Ascending aorta (tissue), 2 donors: ENCODE measurements at regions not wholly inside any gene's neighbourhood (a gene's known extent, or its start where the extent isn't known, plus 50 kb on each side); places are given as distances from the start of the nearest gene placed in this dataset.

Experiments used
- DNase-seq, 2 donors: peaks; one replicate each; pipeline ENCODE4 v3.0.0-alpha.2; 2019; ENCODE audit warnings: low spot score in 2 of 2
- H3K27ac ChIP-seq, 2 donors: fragments of 200-600 bp; sonication (generic); one replicate each; pipeline ENCODE4 v1.5.1; 2016 to 2017; ENCODE audit warnings: mild to moderate bottlenecking in 1 of 2
- H3K27me3 ChIP-seq: fragments of 200-600 bp; sonication (generic); one replicate; pipeline ENCODE4 v1.5.1; 2017
- H3K36me3 ChIP-seq, 2 donors: fragments of 200-600 bp; sonication (generic); one replicate each; pipeline ENCODE4 v1.5.1; 2016
- H3K4me1 ChIP-seq, 2 donors: fragments of 200-600 bp; sonication (generic); one replicate each; pipeline ENCODE4 v1.5.1; 2016 to 2017; ENCODE audit warnings: mild to moderate bottlenecking in 1 of 2
- H3K4me3 ChIP-seq, 2 donors: fragments of 200-600 bp; sonication (generic); one replicate each; pipeline ENCODE4 v1.5.1; 2016 to 2017; ENCODE audit warnings: mild to moderate bottlenecking in 1 of 2
- H3K9me3 ChIP-seq, 2 donors: fragments of 200-600 bp; sonication (generic); one replicate each; pipeline ENCODE4 v1.5.1; 2016
- intact Hi-C: fragments of 100-400 bp; cut with DNase I; formaldehyde crosslinking; loops from one replicate; pipeline ENCODE4 v1.15.1; 2023
- TF ChIP-seq, protein P1 (sequence below), 3 experiments: fragments of 200-600 bp in 2 of 3; fragments of 450-650 bp in 1 of 3; sonication (generic) in 2 of 3; IDR thresholded peaks; one replicate each; pipeline ENCODE4 v1.5.1; 2016 to 2019; ENCODE audit warnings: antibody characterized with exemption in 3 of 3, mild to moderate bottlenecking in 1 of 3, moderate library complexity in 1 of 3

DNA sequence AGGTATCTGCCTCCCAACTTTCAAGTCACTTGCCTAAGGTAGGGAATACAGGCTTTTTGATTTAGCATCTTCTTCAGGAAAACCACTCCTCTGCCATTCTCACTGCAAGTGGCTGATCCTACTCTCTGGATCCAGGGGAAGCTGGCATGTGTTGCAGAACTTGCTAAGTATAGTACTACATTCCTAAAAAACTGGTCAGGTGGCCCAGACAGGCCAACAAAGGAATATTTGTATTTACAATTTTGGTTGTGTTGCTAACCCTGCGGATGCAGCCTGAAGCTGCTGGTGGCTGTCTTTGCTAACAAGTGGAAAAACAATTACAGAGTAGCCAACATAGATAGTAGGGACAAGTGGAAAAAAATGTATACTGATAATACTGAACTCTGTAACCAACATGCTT is 222.5 kb upstream of the STARD13 start:
- peak overlapping the region; percentile 91 to 95 for H3K27ac ChIP-seq
- H3K36me3 ChIP-seq, result no peaks in the 10 kb centered on the region
- H3K27me3 ChIP-seq, result no peaks in the 10 kb centered on the region
- H3K4me1 ChIP-seq, result peaks cover 5 to 28% of the 10 kb centered on the region in 2 donors
- TF ChIP-seq, protein P1, sequence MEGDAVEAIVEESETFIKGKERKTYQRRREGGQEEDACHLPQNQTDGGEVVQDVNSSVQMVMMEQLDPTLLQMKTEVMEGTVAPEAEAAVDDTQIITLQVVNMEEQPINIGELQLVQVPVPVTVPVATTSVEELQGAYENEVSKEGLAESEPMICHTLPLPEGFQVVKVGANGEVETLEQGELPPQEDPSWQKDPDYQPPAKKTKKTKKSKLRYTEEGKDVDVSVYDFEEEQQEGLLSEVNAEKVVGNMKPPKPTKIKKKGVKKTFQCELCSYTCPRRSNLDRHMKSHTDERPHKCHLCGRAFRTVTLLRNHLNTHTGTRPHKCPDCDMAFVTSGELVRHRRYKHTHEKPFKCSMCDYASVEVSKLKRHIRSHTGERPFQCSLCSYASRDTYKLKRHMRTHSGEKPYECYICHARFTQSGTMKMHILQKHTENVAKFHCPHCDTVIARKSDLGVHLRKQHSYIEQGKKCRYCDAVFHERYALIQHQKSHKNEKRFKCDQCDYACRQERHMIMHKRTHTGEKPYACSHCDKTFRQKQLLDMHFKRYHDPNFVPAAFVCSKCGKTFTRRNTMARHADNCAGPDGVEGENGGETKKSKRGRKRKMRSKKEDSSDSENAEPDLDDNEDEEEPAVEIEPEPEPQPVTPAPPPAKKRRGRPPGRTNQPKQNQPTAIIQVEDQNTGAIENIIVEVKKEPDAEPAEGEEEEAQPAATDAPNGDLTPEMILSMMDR (IDR thresholded peaks at IDR 0.05), result no peak
- H3K9me3 ChIP-seq, result no peaks in the 10 kb centered on the region
- intact Hi-C loops, result no loop called here
- H3K4me3 ChIP-seq, result no peak overlapping the region
- DNase-seq, result no peak

DNA sequence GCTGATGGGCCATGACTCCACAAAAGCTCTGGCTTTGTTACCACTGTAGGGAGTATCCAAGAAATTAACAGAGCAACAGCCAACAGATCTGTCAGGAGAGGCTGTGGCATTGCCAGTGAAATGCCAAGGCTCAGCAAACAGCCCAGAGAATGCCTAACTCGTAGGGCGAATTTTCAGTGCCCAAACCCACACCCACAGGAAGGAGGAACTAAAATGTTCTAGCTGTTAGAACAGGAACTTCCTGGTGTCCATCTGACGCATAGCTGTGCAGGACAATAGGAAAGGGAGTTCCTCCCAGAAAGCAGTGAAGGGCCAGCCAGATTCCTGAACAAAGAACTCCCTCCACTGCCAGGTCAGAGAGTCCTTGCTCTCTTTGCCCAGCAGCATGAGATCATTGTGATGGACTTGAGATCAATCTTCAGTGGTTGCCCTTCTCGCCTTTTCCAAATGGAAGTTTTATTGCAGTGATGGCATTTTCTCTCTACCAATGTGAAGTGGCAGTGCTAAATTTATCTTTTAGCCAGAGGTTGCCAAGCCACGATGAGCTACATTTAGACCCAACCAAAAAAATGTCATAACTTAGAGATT is 224.2 kb upstream of the STARD13 start:
- Histone ChIP-seq H3K4me3 (peak overlapping the region; percentile 7 to 38), H3K9me3 (no peaks in the 10 kb centered on the region), H3K27me3 (no peaks in the 10 kb centered on the region), H3K27ac (peak overlapping the region; percentile 91 to 95), H3K4me1 (peaks cover 5 to 28% of the 10 kb centered on the region in 2 donors), H3K36me3 (no peaks in the 10 kb centered on the region)
- DNase-seq, result peak; percentile 21 to 86
- intact Hi-C loops, result loop anchor here (2.0 kb wide), 2 partner anchors 15 to 31 kb away; no protein-coding TSS in a partner anchor
- TF ChIP-seq, protein P1 (IDR thresholded peaks at IDR 0.05), result no peak

DNA sequence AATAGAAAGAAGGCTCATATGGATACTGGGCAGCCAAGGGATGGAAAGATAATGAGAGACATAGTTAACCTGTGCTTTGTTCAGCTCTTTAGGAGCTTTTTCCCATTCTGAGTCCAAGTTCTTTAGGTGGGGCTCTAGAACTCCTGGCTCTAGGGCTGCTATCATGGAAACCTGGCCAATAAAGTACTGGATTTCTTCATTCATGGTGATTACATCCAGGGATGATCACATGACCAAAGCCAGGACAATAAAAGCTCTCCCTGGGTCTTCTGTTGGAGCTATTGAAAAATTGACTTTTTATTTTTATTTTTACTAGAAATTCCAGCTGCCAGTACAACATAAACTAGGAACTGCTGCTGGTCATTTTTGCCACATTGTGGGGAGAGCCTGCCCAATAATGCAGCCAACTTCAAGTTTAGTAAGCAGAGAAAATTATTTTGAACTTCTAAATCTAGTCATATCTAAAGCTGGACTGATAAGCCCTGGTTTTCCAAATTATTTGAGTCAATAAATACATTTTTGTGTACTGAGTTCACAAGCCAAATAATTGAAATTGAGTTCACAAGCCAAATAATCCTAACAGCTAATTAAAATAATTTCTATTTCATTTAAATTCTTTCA is 224.9 kb upstream of the STARD13 start:
- Histone ChIP-seq H3K36me3 (no peaks in the 10 kb centered on the region), H3K4me1 (peaks cover 5 to 28% of the 10 kb centered on the region in 2 donors), H3K9me3 (no peaks in the 10 kb centered on the region), H3K27me3 (no peaks in the 10 kb centered on the region), H3K4me3 (peak overlapping the region in 1 of 2 donors; percentile 7), H3K27ac (peak overlapping the region; percentile 91 to 95)
- intact Hi-C loops, result loop anchor here (2.0 kb wide), 2 partner anchors 16 to 30 kb away; no protein-coding TSS in a partner anchor
- DNase-seq, result no peak
- TF ChIP-seq, protein P1 (IDR thresholded peaks at IDR 0.05), result no peak

DNA sequence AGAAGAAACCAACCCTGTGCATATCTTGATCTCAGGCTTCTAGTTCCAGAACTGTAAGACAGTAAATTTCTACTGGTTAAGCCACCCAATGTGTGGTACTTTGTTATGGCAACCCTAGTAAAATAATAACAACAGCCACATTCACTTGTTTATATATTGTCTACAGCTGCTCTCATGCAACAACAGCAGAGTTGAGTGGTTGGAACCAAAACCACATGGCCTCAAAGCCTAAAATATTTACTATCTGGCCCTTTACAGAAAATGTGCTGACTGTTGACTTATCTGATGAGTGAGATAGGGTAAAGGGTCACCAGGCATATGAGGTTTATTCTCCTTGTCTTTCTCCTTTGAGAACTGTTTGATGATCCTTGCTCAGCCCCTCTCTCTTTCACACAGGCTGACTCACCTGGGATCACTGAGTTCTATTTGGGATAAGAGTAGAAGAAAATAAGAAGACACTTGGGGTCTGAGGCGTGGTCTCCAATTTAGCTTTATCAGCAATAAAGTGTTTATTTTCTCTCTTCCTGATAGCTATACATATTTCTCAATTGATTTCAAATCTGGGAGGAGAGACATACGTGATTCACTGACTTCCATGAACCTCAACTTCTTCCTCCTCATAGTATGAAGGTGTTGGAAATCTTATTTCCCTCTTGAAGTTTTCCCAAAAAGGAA is 227.5 kb upstream of the STARD13 start:
- H3K27me3 ChIP-seq, result no peaks in the 10 kb centered on the region
- TF ChIP-seq, protein P1 (IDR thresholded peaks at IDR 0.05), result no peak
- peaks cover 5 to 20% of the 10 kb centered on the region in 2 donors for H3K4me1 ChIP-seq
- intact Hi-C loops, result no loop called here
- H3K27ac ChIP-seq, result no peak overlapping the region
- H3K4me3 ChIP-seq, result no peak overlapping the region
- no peaks in the 10 kb centered on the region for H3K9me3 ChIP-seq
- DNase-seq, result no peak
- no peaks in the 10 kb centered on the region for H3K36me3 ChIP-seq

DNA sequence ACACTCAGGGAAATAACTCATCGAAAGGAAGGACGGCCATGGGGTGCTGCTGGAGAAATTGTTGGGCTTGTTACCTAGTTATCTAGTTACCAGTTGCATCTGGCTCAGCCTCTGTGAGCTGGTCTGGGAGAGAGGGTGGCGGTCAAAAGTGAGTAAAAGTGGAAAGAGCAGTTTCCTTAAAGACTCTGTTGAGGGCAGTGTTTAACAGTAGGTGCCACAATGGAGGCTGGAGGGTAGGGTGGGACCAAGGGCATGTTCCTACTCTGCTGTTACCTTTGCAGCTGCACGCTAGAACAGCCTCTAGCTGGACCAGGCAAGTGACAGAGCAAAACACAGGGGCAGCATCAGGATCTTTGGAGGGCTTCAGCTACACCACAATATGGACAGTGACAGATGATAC is 228.8 kb upstream of the STARD13 start:
- no peak overlapping the region for H3K27ac ChIP-seq
- intact Hi-C loops, result no loop called here
- H3K4me3 ChIP-seq, result no peak overlapping the region
- H3K4me1 ChIP-seq, result peaks cover under 1 to 9% of the 10 kb centered on the region in 2 donors
- no peak for DNase-seq
- no peaks in the 10 kb centered on the region for H3K27me3 ChIP-seq
- no peaks in the 10 kb centered on the region for H3K9me3 ChIP-seq
- H3K36me3 ChIP-seq, result no peaks in the 10 kb centered on the region
- TF ChIP-seq, protein P1 (IDR thresholded peaks at IDR 0.05), result no peak
